ENCODE measurements at regions not wholly inside any gene's neighbourhood (a gene's known extent, or its start where the extent isn't known, plus 50 kb on each side); places are given as distances from the start of the nearest gene placed in this dataset.

- ATAC-seq: no peak
- no peaks in the 10 kb centered on the region for H3K4me1 Mint-ChIP-seq
- no peak overlapping the region for H3K27ac Mint-ChIP-seq
- no peaks in the 10 kb centered on the region for H3K4me1 ChIP-seq (ENCODE audit: control insufficient read depth in 2 of 2, insufficient read depth in 2 of 2, low read length in 2 of 2)
- no peaks in the 10 kb centered on the region for H3K27me3 Mint-ChIP-seq
- H3K27me3 ChIP-seq (ENCODE audit: control insufficient read depth in 2 of 2, insufficient read depth in 2 of 2, low read length in 2 of 2): peaks cover 0 to 3% of the 10 kb centered on the region in 2 donors
- H3K9me3 Mint-ChIP-seq: peaks cover 0 to 8% (median 2%) of the 10 kb centered on the region in 11 donors
- no peak overlapping the region for H3K4me3 ChIP-seq (ENCODE audit: low read length)
- intact Hi-C loops (cut with micrococcal nuclease): no loop called here
- ChIA-PET POLR2A (no interaction called here), CTCF (no interaction called here)
- no peaks in the 10 kb centered on the region for H3K36me3 ChIP-seq (ENCODE audit: control insufficient read depth in 2 of 3, insufficient read depth in 3 of 3, low read length in 3 of 3)
- no peaks in the 10 kb centered on the region for H3K9me3 ChIP-seq (ENCODE audit: control insufficient read depth in 2 of 3, low read length in 3 of 3)
- no peak overlapping the region for H3K4me3 Mint-ChIP-seq
- H3K36me3 Mint-ChIP-seq: no peaks in the 10 kb centered on the region
- DNase-seq: no peak
- H3K27ac ChIP-seq (ENCODE audit: low read depth, low read length): no peak overlapping the region
Measured at GRCh38 chr4:165799384-165799815, 73.6 kb upstream of the TLL1 start.

- Mint-ChIP-seq H3K4me3 (no peak overlapping the region), H3K27ac (no peak overlapping the region), H3K9me3 (peaks cover 0 to 11% (median 3%) of the 10 kb centered on the region in 11 donors), H3K27me3 (no peaks in the 10 kb centered on the region), H3K36me3 (no peaks in the 10 kb centered on the region), H3K4me1 (no peaks in the 10 kb centered on the region)
- DNase-seq (no peak), ATAC-seq (no peak)
- Histone ChIP-seq H3K9me3 (ENCODE audit: control insufficient read depth in 2 of 3, low read length in 3 of 3) (no peaks in the 10 kb centered on the region), H3K36me3 (ENCODE audit: control insufficient read depth in 2 of 3, insufficient read depth in 3 of 3, low read length in 3 of 3) (no peaks in the 10 kb centered on the region), H3K27ac (ENCODE audit: low read depth, low read length) (no peak overlapping the region), H3K27me3 (ENCODE audit: control insufficient read depth in 2 of 2, insufficient read depth in 2 of 2, low read length in 2 of 2) (no peaks in the 10 kb centered on the region), H3K4me1 (ENCODE audit: control insufficient read depth in 2 of 2, insufficient read depth in 2 of 2, low read length in 2 of 2) (no peaks in the 10 kb centered on the region), H3K4me3 (ENCODE audit: low read length) (no peak overlapping the region)
- intact Hi-C loops (cut with micrococcal nuclease): no loop called here
- ChIA-PET CTCF (no interaction called here), POLR2A (no interaction called here)
Measured at GRCh38 chr4:165802452-165802851, 70.6 kb upstream of the TLL1 start.

GRCh38 chr4:165803005-165803404, 70.0 kb upstream of the TLL1 start:
- no peaks in the 10 kb centered on the region for H3K36me3 Mint-ChIP-seq
- no peaks in the 10 kb centered on the region for H3K4me1 Mint-ChIP-seq
- H3K27me3 Mint-ChIP-seq: no peaks in the 10 kb centered on the region
- Histone ChIP-seq H3K4me3 (ENCODE audit: low read length) (no peak overlapping the region), H3K36me3 (ENCODE audit: control insufficient read depth in 2 of 3, insufficient read depth in 3 of 3, low read length in 3 of 3) (no peaks in the 10 kb centered on the region), H3K9me3 (ENCODE audit: control insufficient read depth in 2 of 3, low read length in 3 of 3) (no peaks in the 10 kb centered on the region), H3K27ac (ENCODE audit: low read depth, low read length) (no peak overlapping the region), H3K27me3 (ENCODE audit: control insufficient read depth in 2 of 2, insufficient read depth in 2 of 2, low read length in 2 of 2) (no peaks in the 10 kb centered on the region), H3K4me1 (ENCODE audit: control insufficient read depth in 2 of 2, insufficient read depth in 2 of 2, low read length in 2 of 2) (no peaks in the 10 kb centered on the region)
- CTCF ChIA-PET: no interaction called here
- H3K9me3 Mint-ChIP-seq: peaks cover 0 to 5% (median 0%) of the 10 kb centered on the region in 11 donors
- no peak for ATAC-seq
- H3K27ac Mint-ChIP-seq: no peak overlapping the region
- no peak for DNase-seq
- intact Hi-C loops (cut with micrococcal nuclease): no loop called here
- POLR2A ChIA-PET: no interaction called here
- H3K4me3 Mint-ChIP-seq: no peak overlapping the region

GRCh38 chr4:165805406-165805805, 67.6 kb upstream of the TLL1 start:
- ChIA-PET CTCF (no interaction called here), POLR2A (no interaction called here)
- Mint-ChIP-seq H3K27me3 (no peaks in the 10 kb centered on the region), H3K9me3 (peaks cover 0 to 5% (median 0%) of the 10 kb centered on the region in 11 donors), H3K36me3 (no peaks in the 10 kb centered on the region), H3K4me3 (no peak overlapping the region), H3K27ac (no peak overlapping the region), H3K4me1 (no peaks in the 10 kb centered on the region)
- Histone ChIP-seq H3K27me3 (ENCODE audit: control insufficient read depth in 2 of 2, insufficient read depth in 2 of 2, low read length in 2 of 2) (no peaks in the 10 kb centered on the region), H3K9me3 (ENCODE audit: control insufficient read depth in 2 of 3, low read length in 3 of 3) (no peaks in the 10 kb centered on the region), H3K4me1 (ENCODE audit: control insufficient read depth in 2 of 2, insufficient read depth in 2 of 2, low read length in 2 of 2) (no peaks in the 10 kb centered on the region), H3K36me3 (ENCODE audit: control insufficient read depth in 2 of 3, insufficient read depth in 3 of 3, low read length in 3 of 3) (no peaks in the 10 kb centered on the region), H3K4me3 (ENCODE audit: low read length) (no peak overlapping the region), H3K27ac (ENCODE audit: low read depth, low read length) (no peak overlapping the region)
- DNase-seq: no peak
- no peak for ATAC-seq
- intact Hi-C loops (cut with micrococcal nuclease): no loop called here

- DNase-seq: no peak
- intact Hi-C loops (cut with micrococcal nuclease): no loop called here
- H3K9me3 Mint-ChIP-seq: peaks cover 0 to 5% (median 0%) of the 10 kb centered on the region in 11 donors
Measured at GRCh38 chr4:165806613-165807012, 66.4 kb upstream of the TLL1 start.

GRCh38 chr4:165810726-165811125, 62.3 kb upstream of the TLL1 start:
- ChIA-PET CTCF (no interaction called here), POLR2A (no interaction called here)
- DNase-seq (no peak), ATAC-seq (no peak)
- H3K4me3 Mint-ChIP-seq: no peak overlapping the region
- H3K36me3 ChIP-seq (ENCODE audit: control insufficient read depth in 2 of 3, insufficient read depth in 3 of 3, low read length in 3 of 3): no peaks in the 10 kb centered on the region
- no peaks in the 10 kb centered on the region for H3K27me3 ChIP-seq (ENCODE audit: control insufficient read depth in 2 of 2, insufficient read depth in 2 of 2, low read length in 2 of 2)
- H3K9me3 ChIP-seq (ENCODE audit: control insufficient read depth in 2 of 3, low read length in 3 of 3): no peaks in the 10 kb centered on the region
- no peak overlapping the region for H3K4me3 ChIP-seq (ENCODE audit: low read length)
- H3K9me3 Mint-ChIP-seq: peaks cover 0 to 7% (median 0%) of the 10 kb centered on the region in 11 donors
- H3K27ac Mint-ChIP-seq: no peak overlapping the region
- intact Hi-C loops (cut with micrococcal nuclease): no loop called here
- H3K27ac ChIP-seq (ENCODE audit: low read depth, low read length): no peak overlapping the region
- H3K4me1 ChIP-seq (ENCODE audit: control insufficient read depth in 2 of 2, insufficient read depth in 2 of 2, low read length in 2 of 2): no peaks in the 10 kb centered on the region
- H3K36me3 Mint-ChIP-seq: no peaks in the 10 kb centered on the region
- no peaks in the 10 kb centered on the region for H3K4me1 Mint-ChIP-seq
- peaks cover 0 to 5% (median 0%) of the 10 kb centered on the region in 5 donors for H3K27me3 Mint-ChIP-seq

More at GRCh38 chr4:165806613-165807012, 66.4 kb upstream of the TLL1 start:
- H3K4me3 Mint-ChIP-seq: no peak overlapping the region
- ATAC-seq: no peak
- H3K36me3 Mint-ChIP-seq: no peaks in the 10 kb centered on the region
- H3K4me1 Mint-ChIP-seq: no peaks in the 10 kb centered on the region
- Histone ChIP-seq H3K27ac (ENCODE audit: low read depth, low read length) (no peak overlapping the region), H3K4me1 (ENCODE audit: control insufficient read depth in 2 of 2, insufficient read depth in 2 of 2, low read length in 2 of 2) (no peaks in the 10 kb centered on the region), H3K9me3 (ENCODE audit: control insufficient read depth in 2 of 3, low read length in 3 of 3) (no peaks in the 10 kb centered on the region), H3K27me3 (ENCODE audit: control insufficient read depth in 2 of 2, insufficient read depth in 2 of 2, low read length in 2 of 2) (no peaks in the 10 kb centered on the region), H3K36me3 (ENCODE audit: control insufficient read depth in 2 of 3, insufficient read depth in 3 of 3, low read length in 3 of 3) (no peaks in the 10 kb centered on the region), H3K4me3 (ENCODE audit: low read length) (no peak overlapping the region)
- ChIA-PET POLR2A (no interaction called here), CTCF (no interaction called here)
- H3K27ac Mint-ChIP-seq: no peak overlapping the region
- no peaks in the 10 kb centered on the region for H3K27me3 Mint-ChIP-seq

- ChIA-PET CTCF (no interaction called here), POLR2A (no interaction called here)
- H3K36me3 Mint-ChIP-seq: no peaks in the 10 kb centered on the region
- no peak for DNase-seq
- Histone ChIP-seq H3K9me3 (ENCODE audit: control insufficient read depth in 2 of 3, low read length in 3 of 3) (no peaks in the 10 kb centered on the region), H3K27ac (ENCODE audit: low read depth, low read length) (no peak overlapping the region), H3K4me1 (ENCODE audit: control insufficient read depth in 2 of 2, insufficient read depth in 2 of 2, low read length in 2 of 2) (no peaks in the 10 kb centered on the region), H3K27me3 (ENCODE audit: control insufficient read depth in 2 of 2, insufficient read depth in 2 of 2, low read length in 2 of 2) (no peaks in the 10 kb centered on the region), H3K36me3 (ENCODE audit: control insufficient read depth in 2 of 3, insufficient read depth in 3 of 3, low read length in 3 of 3) (no peaks in the 10 kb centered on the region), H3K4me3 (ENCODE audit: low read length) (no peak overlapping the region)
- no peak overlapping the region for H3K4me3 Mint-ChIP-seq
- intact Hi-C loops (cut with micrococcal nuclease): no loop called here
- no peak overlapping the region for H3K27ac Mint-ChIP-seq
- ATAC-seq: no peak
- peaks cover 0 to 17% (median 3%) of the 10 kb centered on the region in 11 donors for H3K9me3 Mint-ChIP-seq
- H3K4me1 Mint-ChIP-seq: no peaks in the 10 kb centered on the region
- H3K27me3 Mint-ChIP-seq: peaks cover 0 to 5% (median 0%) of the 10 kb centered on the region in 5 donors
Measured at GRCh38 chr4:165813606-165814005, 59.4 kb upstream of the TLL1 start.
